SH-SY5Y (cell line): ENCODE measurements at regions not wholly inside any gene's neighbourhood (a gene's known extent, or its start where the extent isn't known, plus 50 kb on each side); places are given as distances from the start of the nearest gene placed in this dataset.

Source experiments
- GATA2 ChIP-seq: IDR thresholded peaks from 2 replicates; pipeline ENCODE4 v1.6.1; 2011; ENCODE audit warnings: mild to moderate bottlenecking, low read depth, low read length
- GATA3 ChIP-seq: IDR thresholded peaks from 2 replicates; pipeline ENCODE4 v1.6.1; 2011; ENCODE audit warnings: low read depth, mild to moderate bottlenecking, low read length, moderate library complexity

- no peak for TF ChIP-seq GATA3
- TF ChIP-seq GATA2, result no peak
Measured at GRCh38 chr1:101738475-101738874, 258.3 kb downstream of the OLFM3 start.
